SK-N-SH (cell line): ENCODE measurements at regions not wholly inside any gene's neighbourhood (a gene's known extent, or its start where the extent isn't known, plus 50 kb on each side); places are given as distances from the start of the nearest gene placed in this dataset.

Experiments
- CHD2 ChIP-seq: fragments of 150-350 bp; IDR thresholded peaks from 2 replicates; pipeline ENCODE4 v1.6.1; 2018; ENCODE audit warnings: low read length; ENCODE audit not compliant: partially characterized antibody
- EZH2phosphoT487 ChIP-seq: fragments of 200-600 bp; sonication (generic); IDR thresholded peaks from 2 replicates; pipeline ENCODE4 v1.6.1; 2017; ENCODE audit warnings: low read depth, mixed run types, mild to moderate bottlenecking, antibody characterized with exemption, moderate library complexity, borderline replicate concordance
- FOXM1 ChIP-seq: IDR thresholded peaks from 2 replicates; pipeline ENCODE4 v1.4.0; 2012; ENCODE audit warnings: low read depth, mild to moderate bottlenecking
- JUND ChIP-seq: IDR thresholded peaks from 2 replicates; pipeline ENCODE4 v1.4.0; 2012
- RCOR1 ChIP-seq: fragments of 150-350 bp; IDR thresholded peaks from 2 replicates; pipeline ENCODE4 v1.6.1; 2017; ENCODE audit warnings: antibody characterized with exemption, low read length
- RFX5 ChIP-seq: IDR thresholded peaks from 2 replicates; pipeline ENCODE4 v1.6.1; 2012; ENCODE audit warnings: mild to moderate bottlenecking, improper control_type of control experiment, low read length
- SMC3 ChIP-seq: IDR thresholded peaks from 2 replicates; pipeline ENCODE4 v1.6.1; 2012; ENCODE audit warnings: low read depth, low read length, improper control_type of control experiment
- TAF1 ChIP-seq: IDR thresholded peaks from 2 replicates; pipeline ENCODE4 v1.6.1; 2012; ENCODE audit warnings: low read depth, mild to moderate bottlenecking, low read length, moderate library complexity, borderline replicate concordance
- TF ChIP-seq, protein P1 (sequence below): fragments of 150-350 bp; IDR thresholded peaks from 2 replicates; pipeline ENCODE4 v1.6.1; 2017; ENCODE audit warnings: antibody characterized with exemption, low read length, low read depth, borderline replicate concordance
- TF ChIP-seq, protein P2 (sequence below): fragments of 200-600 bp; sonication (generic); IDR thresholded peaks from 2 replicates; pipeline ENCODE4 v1.6.1; 2017; ENCODE audit warnings: antibody characterized with exemption, mild to moderate bottlenecking, moderate library complexity
- TF ChIP-seq, protein P3 (sequence below): IDR thresholded peaks from 2 replicates; pipeline ENCODE4 v1.4.0; 2012; ENCODE audit warnings: low read depth

DNA sequence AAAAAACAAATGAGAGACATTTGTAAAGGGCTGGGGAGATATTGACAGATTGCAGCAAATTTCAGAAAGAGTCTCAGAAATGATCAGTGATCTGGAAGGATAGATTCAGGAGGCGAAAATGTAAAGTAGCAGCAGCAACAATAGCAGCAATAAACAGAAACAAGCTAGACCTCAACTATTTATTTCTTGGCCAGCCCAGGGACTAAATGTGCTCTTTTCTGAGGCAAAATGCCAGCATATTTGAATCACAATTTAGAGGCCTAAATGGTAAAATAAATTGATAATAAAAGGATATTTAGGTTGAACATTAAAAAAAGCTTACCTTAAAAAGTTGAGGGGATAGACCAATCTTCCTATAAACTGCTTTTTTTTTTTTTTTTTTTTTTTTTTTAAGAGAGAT, 134.6 kb upstream of the ITGB1 start:
- TF ChIP-seq, protein P1, sequence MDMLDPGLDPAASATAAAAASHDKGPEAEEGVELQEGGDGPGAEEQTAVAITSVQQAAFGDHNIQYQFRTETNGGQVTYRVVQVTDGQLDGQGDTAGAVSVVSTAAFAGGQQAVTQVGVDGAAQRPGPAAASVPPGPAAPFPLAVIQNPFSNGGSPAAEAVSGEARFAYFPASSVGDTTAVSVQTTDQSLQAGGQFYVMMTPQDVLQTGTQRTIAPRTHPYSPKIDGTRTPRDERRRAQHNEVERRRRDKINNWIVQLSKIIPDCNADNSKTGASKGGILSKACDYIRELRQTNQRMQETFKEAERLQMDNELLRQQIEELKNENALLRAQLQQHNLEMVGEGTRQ = no peak
- TF ChIP-seq, protein P2, sequence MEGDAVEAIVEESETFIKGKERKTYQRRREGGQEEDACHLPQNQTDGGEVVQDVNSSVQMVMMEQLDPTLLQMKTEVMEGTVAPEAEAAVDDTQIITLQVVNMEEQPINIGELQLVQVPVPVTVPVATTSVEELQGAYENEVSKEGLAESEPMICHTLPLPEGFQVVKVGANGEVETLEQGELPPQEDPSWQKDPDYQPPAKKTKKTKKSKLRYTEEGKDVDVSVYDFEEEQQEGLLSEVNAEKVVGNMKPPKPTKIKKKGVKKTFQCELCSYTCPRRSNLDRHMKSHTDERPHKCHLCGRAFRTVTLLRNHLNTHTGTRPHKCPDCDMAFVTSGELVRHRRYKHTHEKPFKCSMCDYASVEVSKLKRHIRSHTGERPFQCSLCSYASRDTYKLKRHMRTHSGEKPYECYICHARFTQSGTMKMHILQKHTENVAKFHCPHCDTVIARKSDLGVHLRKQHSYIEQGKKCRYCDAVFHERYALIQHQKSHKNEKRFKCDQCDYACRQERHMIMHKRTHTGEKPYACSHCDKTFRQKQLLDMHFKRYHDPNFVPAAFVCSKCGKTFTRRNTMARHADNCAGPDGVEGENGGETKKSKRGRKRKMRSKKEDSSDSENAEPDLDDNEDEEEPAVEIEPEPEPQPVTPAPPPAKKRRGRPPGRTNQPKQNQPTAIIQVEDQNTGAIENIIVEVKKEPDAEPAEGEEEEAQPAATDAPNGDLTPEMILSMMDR = no peak
- TF ChIP-seq RFX5 (no peak), FOXM1 (no peak), RCOR1 (no peak), EZH2phosphoT487 (no peak), SMC3 (no peak), CHD2 (no peak), TAF1 (no peak), JUND (no peak)
- TF ChIP-seq, protein P3, sequence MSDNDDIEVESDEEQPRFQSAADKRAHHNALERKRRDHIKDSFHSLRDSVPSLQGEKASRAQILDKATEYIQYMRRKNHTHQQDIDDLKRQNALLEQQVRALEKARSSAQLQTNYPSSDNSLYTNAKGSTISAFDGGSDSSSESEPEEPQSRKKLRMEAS = no peak
